GM21526 (cell line): ENCODE measurements at regions not wholly inside any gene's neighbourhood (a gene's known extent, or its start where the extent isn't known, plus 50 kb on each side); places are given as distances from the start of the nearest gene placed in this dataset.

Experiments
- ATAC-seq: cut with Tn5 transposase; IDR thresholded peaks from one replicate; pipeline ENCODE4 v1.9.1; 2021; ENCODE audit warnings: moderate library complexity; ENCODE audit not compliant: unreplicated experiment, low FRiP score

DNA sequence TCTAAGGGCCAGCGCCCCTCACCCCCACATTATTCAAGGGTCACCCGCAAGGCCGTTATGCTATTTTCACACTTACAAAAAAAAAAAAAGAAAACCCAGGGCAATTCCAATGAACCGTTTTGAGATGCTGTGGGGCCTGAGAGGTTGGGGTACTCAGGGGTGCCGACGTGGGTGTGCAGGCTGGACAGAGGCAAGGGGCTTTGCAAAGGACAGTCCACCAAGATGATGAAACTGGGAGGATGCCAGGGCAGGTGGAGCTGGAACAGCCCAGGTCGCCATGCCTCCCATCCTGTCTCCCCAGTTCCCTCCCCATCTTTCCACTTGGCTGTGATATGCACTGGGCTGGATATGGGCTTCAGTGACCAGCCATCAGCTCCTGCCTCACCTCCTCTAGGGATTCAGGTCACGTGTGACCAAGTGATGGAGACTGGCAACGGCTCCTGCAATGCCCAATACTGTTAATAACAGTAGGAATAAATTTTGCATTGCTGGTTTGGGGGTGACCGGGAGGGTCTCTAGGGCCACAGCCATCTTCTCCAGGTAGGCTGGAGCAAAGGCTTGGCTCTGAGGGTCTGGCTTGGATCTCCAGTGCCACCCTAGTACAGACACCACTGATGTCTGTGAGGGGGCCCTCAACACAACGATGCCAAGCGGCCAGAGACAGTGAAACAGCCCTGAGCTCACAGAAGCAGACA lies 151.3 kb upstream of the TNRC6C start:
- no peak for ATAC-seq

DNA sequence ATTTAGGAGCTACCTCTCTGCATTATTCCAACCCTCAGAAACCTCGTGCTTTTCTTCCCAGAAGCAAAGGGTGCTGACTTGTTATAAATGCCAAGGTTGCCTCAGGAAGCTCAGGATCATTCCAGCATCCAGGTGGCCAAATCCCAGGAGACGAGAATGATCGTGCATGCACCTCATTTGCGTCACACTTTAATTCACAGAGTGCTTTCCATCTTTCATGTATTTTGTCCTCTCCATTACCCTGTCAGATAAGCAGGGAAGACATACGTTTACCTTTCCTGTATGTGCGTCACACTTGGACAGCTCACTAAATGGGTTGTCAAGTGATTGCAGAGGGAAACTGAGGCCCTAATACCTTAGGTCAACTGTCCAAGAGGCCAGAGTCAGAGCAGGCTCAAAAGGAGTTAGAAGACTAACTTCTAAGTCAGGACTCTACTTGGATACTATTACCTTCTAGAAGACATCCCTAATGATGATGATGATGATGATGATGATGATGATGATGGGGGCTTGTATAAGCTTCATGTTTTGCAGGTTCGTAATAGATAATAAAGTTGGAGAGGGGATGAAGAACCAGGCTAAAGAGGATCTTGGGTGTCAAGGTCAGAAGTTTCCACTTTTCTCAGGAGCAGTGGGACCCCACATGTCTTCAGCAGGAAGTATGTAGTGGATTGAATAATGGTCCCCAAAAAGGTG lies 150.6 kb upstream of the TNRC6C start:
- no peak for ATAC-seq

DNA sequence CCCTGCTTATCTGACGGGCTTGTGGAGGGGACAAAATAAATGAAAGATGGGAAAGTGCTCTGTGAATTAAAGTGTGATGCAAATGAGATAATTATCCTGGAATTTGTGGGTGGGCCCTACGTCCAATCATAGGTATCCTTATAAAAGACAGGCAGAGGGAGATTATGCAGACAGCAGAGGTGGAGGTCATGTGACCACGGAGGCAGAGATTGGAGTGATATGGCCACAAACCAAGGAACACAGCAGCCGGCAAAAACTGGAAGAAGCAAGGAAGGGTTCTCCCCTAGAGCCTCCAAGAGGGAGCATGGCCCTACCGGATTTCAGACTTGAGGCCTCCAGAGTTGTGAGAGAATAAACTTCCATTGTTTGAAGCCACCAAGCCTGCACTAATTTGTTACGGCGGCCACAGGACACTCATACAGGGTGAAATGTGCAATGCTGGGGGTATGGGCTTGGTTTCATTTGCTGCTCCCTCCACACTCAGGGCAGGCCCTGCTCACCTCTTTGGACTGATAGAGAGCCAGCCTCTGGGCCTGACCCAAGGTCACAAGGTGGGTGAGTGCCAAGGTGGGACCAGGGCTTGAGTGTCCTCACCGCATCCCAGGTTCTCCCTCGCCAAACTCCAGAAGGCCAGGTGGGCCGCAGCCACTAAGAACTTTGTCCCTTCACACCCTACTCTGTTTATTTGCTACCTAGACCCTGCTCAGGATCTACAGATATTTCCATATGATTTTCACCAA lies 149.6 kb upstream of the TNRC6C start:
- ATAC-seq = no peak

DNA sequence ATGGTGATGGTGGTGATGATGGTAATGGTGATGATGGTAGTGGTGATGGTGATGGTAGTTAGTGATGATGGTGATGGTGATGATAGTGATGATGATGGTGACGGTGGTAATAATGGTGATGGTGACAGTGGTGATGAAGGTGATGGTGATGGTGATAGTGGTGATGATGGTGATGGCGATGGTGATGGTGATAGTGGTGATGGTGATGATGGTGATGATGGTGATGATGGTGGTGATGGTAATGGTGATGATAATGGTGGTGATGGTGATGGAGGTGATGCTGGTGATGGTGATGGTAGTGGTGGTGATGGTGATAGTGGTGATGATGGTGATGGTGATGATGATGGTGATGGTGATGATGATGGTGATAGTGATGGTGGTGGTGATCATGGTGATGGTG lies 148.7 kb upstream of the TNRC6C start:
- ATAC-seq = no peak

DNA sequence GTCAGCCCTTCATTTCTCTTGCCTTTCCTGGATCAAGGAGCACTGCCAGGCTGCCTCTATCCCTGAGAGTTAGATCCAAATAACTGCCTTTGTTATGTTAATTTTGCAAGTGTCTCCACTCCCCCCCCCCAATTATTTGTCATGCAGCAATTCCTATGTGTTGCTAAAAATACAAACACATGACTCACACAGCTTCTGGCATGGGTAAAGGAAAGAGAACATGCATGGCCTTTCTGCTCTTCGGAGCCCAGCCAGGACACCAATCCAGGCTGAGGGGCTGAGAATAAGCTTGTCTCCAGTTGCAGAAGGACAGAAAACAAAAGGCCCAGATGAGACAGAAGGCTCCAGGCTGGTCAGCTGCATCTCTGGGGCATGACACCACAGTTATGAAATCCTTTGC lies 148.0 kb upstream of the TNRC6C start:
- no peak for ATAC-seq

DNA sequence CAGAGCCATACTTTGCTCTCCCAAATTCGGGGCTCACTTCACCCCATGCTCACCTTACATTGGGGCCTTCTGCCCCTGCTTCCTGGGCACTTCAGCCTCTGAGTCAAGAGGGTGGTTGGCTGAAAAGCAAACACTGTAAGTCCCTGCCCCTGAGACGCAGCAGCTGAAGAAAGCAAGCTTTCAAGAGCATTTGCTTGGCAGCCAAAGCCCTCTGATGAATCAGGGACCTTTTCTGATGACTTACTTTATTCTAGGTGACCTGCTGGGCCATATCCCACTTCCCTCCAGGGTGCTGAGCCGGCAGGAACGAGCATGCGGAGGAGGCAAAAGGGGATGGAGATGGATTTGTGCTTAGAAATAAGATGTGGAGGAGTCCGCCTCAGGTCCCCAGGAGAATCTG lies 147.0 kb upstream of the TNRC6C start:
- no peak for ATAC-seq

DNA sequence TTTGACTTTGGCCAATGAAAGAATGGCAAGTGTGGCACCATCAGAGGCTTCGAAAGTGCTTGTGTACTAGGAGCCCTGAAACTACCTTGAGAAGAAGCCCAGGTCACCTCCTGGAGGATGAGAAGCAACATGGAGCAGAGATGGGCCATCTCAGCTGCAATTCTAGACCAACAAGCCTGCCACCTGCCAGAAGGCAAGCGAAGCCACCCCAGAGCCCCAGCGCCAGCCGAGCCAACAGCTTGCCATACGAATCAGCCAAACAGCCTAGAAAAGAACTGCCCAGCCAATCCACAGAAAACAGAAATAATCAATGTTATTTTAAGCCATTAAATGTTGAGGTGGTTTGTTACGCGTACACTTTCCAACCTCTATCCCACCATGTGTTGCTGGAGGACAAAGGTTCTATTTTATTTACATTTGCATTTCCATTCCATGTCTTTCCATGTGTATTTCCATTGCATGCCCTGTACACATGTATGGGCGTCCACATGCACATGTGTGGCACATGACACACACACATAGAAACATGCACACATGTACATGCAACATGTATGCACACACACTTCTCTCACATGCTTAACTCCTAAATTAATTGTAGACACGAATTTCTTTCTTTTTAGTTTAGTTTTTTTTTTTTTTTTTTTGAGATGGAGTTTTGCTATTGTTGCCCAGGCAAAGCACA lies 144.3 kb upstream of the TNRC6C start:
- ATAC-seq = no peak

DNA sequence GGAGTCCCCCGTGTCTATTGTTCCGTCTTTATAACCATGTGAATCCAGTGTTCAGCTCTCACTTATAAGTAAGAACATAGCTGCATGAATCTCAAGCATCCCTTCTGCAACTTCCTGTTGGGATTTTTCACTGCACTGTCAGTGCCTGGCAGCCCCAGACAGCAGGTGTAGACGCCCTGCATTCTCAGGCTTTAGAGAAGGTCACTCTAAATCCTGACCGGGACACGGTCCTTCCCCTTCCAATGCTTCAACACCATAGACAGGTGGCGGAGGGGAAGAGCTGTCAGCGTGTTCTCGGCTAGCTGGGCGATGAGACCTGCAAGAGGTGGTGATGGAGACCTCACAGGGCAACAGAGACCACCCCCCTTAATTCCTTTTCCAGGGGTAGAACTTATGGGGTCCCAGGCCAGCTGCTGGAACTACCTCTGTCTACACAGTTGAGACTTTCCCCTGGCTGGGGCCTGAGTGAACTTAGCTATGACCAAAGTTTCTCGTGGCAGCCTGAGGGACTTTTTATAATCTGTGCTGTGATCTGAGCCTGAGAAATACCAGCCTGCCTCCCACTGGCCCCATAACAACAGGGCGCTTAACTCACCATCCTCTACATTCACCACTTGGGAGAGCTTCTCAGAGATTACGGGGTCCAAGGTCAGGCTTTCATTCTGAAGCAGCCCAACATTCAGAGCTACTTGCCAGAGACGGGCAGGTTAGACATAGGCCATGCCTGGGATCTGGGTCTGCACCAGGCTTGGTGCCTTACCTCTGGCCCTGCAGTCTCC lies 143.2 kb upstream of the TNRC6C start:
- no peak for ATAC-seq

DNA sequence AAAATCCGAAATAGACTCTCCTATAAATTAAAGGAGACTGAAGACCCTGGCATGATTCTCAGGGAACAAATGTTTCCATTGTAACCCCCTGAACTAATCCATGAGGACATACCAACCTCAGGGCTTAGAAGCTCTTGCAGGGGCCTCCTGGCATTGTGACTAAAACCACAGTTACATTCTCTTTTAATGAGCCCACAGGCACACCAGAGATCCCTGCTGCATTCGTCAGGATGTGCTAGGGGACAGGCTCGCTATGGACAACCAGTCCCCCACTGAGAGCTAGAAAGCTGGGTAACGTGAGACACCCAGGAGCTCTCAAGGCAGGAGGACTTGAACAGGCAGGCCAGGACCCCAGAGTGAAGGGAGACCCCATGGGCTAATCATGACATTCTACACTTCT lies 140.6 kb upstream of the TNRC6C start:
- no peak for ATAC-seq

DNA sequence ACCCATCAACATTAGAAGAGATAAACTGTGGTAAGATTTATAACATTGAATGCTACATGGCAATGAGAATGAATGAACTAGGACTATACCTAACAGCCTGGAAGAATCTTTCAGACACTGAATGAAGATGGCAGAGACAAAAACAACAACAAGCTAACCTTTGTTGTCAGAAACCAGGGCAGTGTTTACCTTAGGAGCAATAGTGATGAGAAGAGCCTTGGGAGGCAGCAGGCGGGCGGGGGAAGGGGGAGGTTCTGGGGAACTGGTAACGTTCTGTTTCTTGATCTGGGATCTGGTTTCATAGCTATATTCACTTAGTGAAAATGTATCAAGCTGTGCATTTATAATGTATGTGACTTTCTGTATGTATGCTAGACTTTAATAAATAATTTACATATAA lies 139.0 kb upstream of the TNRC6C start:
- ATAC-seq = no peak

DNA sequence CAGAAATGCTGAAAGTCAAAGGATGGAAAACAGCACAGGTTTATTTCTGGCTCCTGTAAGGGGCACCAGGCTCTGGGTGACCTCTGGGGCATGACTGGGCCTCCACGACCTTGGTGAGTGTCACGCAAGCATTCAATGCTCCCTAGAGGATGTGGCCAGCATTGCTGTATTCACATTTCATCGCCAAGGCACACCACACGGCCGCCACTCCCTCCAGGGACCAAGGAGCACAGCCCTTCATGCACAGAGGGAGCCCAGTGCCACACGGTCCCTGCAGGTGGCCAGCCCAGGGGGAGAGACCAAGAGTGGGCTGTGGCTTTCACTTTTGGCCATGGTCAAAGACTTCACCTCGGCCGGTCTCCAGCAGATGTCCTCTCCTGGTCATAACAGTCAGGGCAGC lies 137.4 kb upstream of the TNRC6C start:
- no peak for ATAC-seq

DNA sequence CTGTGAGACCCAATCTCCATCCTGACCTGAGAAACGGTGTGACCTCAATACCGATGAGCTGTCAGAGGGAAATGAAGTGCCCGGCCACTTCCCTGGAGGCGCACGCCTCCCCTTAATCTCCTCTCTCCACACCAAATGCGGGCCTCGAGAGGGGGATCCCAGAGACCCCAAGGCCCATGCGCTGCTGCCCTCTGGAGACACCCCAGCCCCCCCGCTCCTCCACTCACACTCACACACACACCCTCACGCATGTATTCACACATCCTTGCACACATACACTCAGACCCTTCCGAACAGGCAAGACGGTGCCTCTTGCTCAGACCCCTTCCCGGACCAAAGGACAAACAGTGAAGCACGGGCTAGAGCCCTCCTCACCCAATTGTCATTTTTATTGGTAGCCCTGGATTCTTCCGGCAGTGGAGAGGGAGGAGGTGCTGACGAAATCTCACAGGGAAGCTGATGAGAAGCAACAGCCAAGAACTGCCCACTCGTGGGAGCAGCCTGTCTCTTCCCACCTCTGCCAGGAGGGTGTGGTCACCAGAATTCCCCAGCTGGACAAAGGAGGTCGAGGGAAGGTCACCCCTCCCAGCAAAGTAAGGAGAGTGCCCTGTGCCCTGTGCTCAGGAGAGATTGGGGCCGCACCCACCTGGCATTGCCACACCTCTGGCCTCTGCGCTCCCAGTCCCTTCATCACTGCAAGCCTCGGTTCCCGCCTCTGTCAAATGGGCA lies 136.0 kb upstream of the TNRC6C start:
- no peak for ATAC-seq

DNA sequence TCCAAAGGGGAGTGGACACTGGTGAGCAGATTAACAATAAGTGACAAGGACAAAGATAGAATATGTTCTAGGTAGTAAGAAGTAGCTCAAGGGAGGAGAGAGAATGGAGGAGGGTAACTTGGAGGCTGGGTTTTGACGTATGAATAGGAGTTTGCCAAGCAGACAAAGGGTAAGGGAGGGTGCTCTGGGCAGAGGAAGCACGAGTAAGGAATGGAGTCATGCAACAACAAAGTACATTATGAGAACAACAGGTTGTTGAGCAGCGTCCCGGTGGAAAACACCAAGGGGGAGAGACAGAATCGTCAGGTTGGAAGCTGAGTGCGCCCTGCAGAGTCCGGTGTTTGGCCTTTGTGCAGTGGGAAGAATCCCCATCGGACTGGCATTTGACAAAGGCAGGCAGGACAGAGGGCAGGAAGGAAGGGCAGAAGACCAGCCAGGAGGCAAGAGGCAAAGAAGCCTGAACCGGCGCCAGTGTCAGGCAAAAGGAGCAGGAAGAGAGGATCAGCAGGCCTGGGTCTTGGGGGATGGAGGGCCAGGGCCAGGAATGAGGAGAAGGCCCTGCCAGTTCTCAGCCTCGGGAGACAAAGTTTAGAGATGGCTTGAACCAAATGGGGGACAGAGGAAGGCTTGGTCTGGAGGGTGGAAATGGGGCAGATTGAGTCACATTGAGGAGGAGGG lies 134.3 kb upstream of the TNRC6C start:
- no peak for ATAC-seq

DNA sequence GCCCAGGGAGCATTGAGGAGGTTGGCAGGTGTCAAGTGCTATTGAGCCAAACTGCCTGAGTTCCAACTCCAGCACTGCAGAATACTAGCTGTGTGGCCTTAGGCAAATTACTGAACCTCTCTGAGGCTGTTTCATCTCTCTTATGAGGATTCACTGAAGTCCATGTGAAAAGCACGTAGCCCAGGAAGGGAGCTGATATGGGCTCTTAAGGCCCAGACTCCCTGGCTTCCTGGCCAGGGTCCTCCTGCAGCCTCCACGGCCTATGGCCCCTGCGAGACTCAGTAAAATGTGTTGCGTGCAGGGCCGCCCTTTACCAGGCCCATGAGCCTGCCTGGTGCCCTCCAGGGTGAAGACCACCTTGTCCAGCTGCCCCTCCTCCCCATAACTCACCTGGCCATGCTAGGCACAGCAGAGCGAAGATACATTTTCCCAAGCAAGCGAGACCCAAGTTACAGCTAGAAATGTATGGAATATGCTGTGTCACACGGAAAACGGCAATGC lies 133.7 kb upstream of the TNRC6C start:
- ATAC-seq = no peak

DNA sequence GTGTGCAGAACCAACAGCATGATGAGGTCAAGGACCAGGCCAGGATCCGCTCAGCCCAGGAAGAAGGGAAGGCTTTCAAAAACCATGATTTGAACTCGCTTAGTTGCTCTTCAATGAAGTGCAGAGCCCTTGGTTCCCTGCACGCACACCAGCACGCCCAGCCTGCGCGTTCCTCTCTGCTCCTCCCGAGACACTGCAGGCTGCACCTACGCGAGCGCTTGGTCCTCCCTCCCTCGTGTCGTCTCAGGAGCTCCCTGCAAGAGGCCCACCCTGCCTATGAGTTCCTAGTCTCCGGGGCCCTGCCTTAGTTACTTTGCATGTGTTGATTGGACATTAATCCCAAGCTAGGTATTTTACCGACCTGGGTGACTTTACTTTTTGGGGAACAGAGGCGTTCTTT lies 132.9 kb upstream of the TNRC6C start:
- ATAC-seq = no peak

DNA sequence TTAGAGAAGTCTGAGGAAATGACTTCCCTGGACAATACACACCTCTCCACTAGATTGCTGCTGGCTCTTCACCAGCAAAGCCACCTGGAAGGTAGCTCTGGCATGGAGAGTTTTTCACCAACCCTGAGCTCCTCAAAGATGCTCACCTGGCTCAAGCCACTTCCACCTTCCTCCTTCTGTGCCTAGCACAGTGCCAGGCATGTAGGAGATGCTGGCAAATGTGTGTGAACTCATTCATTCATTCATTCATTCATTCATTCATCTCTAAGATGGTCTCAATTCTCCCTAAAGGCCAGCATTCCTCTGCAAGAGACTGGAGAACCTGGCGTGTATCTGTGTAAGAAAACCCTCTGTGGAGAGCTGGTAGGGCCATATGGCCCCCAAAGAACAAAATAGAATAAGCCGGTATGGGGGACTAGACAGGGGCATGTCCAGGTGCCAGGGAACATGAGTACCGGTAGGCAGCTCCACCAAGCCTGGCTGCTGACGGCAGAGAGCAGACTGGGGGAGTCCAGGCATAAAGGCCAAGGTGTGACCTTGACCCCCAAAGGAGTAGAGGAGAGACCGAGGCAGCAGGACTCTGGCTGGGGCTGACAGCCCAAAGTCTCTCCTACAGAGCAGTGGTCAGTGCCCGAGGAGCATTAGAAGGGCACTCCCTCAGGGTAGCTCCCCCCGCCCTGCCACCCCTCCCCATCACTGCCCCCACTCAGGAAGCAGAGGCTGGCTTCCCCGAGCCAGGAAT lies 132.2 kb upstream of the TNRC6C start:
- no peak for ATAC-seq

DNA sequence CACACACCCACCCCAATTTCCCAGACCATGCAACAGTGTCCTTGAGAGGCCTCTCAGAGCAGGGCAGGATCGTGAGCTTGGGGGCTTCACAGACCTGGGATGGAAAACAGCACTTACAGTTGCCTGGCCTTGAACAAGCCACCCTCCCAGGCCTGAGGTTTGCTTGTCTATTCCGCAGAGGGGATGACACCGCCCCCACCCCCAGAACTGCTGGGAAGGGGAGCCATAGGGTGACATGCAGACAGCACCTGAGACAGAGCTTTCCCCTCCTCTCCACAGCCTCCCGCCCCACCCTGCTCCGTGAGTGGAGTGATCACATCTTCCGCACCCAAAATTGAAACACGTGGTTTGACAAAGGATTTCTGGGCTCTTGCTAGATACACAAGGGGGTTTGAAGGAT lies 131.5 kb upstream of the TNRC6C start:
- no peak for ATAC-seq

DNA sequence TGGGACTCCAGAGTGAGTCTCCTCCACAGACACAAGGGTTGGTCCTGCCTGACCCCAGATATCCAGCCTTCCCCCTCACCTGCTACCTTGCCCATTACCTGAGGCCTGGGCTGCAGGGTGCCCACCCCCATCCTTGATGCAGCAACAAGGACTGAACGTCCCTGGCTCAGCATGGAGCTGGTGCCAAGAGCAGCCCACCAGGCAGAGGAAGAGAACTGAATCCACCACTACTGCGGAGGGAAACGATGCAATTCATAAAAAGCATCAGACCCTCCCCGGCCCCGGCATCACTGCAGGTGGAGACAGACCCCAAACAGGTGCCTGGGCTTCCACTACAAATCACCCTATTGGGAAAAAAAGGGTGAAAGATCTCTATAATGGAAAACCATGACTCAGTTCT lies 131.0 kb upstream of the TNRC6C start:
- ATAC-seq = no peak
